Endothelial cell of umbilical vein (primary cell): ENCODE measurements at regions not wholly inside any gene's neighbourhood (a gene's known extent, or its start where the extent isn't known, plus 50 kb on each side); places are given as distances from the start of the nearest gene placed in this dataset.

Experiments
- BruUV-seq: library from RNA; stranded (reverse); fragments of 400-500 nt; replicated peaks from 2 replicates; lab custom pipeline; 2021; lab: Mats Ljungman, UMichigan
- CTCF ChIA-PET: fragments of 300-600, 350-600 bp; sonication (Branson Sonifier 250); formaldehyde crosslinking; loops from one replicate; lab custom pipeline; 2021; ENCODE audit warnings: antibody characterized with exemption, inconsistent platforms; lab: Charles Lee
- POLR2A ChIA-PET: fragments of 300-600, 350-600 bp; sonication (Branson Sonifier 250); formaldehyde crosslinking; loops from one replicate; lab custom pipeline; 2021; ENCODE audit warnings: antibody characterized with exemption, inconsistent platforms; lab: Charles Lee
- DNase-seq: peaks from one replicate; pipeline ENCODE4 v3.0.0-alpha.2; 2011; ENCODE audit warnings: low read depth, low spot score
- FAIRE-seq: peaks from 2 replicates; lab custom pipeline; 2011; peaks lifted over from hg19 to GRCh38; lab: Jason Lieb, UNC
- H2AFZ ChIP-seq: 2 replicates; pipeline ENCODE4 v1.6.0; 2012; ENCODE audit warnings: low read depth, low read length, control low read depth, inconsistent platforms
- H3K27ac ChIP-seq: 2 replicates; pipeline ENCODE4 v1.5.1; 2011; ENCODE audit warnings: low read depth, mild to moderate bottlenecking, control low read depth, low read length, moderate library complexity; ENCODE audit not compliant: insufficient read depth
- H3K27me3 ChIP-seq, 2 experiments: 2 replicates each; pipeline versions ENCODE4 v1.6.0 to v1.6.1; 2011; ENCODE audit warnings: low read length in 2 of 2, mixed read lengths in 1 of 2; ENCODE audit not compliant: control insufficient read depth in 2 of 2, insufficient read depth in 2 of 2
- H3K36me3 ChIP-seq, 2 experiments: 2 replicates in 1 of 2; 3 replicates in 1 of 2; pipeline ENCODE4 v1.5.1; 2011; ENCODE audit warnings: low read length in 2 of 2, mild to moderate bottlenecking in 1 of 2, moderate library complexity in 1 of 2; ENCODE audit not compliant: control insufficient read depth in 2 of 2, insufficient read depth in 2 of 2; ENCODE audit errors: extremely low read depth in 1 of 2
- H3K4me1 ChIP-seq: 3 replicates; pipeline ENCODE4 v1.5.1; 2011; ENCODE audit warnings: mild to moderate bottlenecking, low read length; ENCODE audit not compliant: control insufficient read depth, insufficient read depth; ENCODE audit errors: extremely low read depth
- H3K4me2 ChIP-seq: 2 replicates; pipeline ENCODE4 v1.6.1; 2011; ENCODE audit warnings: low read length, control low read depth, mixed read lengths; ENCODE audit not compliant: insufficient read depth
- H3K4me3 ChIP-seq, 3 experiments: fragments of 200-600 bp in 1 of 3; sonication (generic), shearing (Covaris generic) in 1 of 3; replicated peaks in 1 of 3; 2 replicates each; pipeline ENCODE4 v1.5.1; 2011 to 2016; ENCODE audit warnings: control low read depth in 3 of 3, low read length in 3 of 3, mild to moderate bottlenecking in 2 of 3, inconsistent platforms in 1 of 3, low read depth in 1 of 3, moderate library complexity in 1 of 3; ENCODE audit not compliant: insufficient read depth in 1 of 3
- H3K79me2 ChIP-seq: 2 replicates; pipeline ENCODE4 v1.6.0; 2012; ENCODE audit warnings: low read length, inconsistent platforms; ENCODE audit not compliant: control insufficient read depth, insufficient read depth
- H3K9ac ChIP-seq: replicated peaks from 2 replicates; pipeline ENCODE3; 2011; ENCODE audit warnings: low read length, control low read depth; ENCODE audit not compliant: insufficient read depth; ENCODE audit errors: extremely low read depth
- H3K9me1 ChIP-seq: replicated peaks from 3 replicates; pipeline ENCODE4 v1.6.0; 2011; ENCODE audit warnings: mild to moderate bottlenecking, low read length; ENCODE audit not compliant: control insufficient read depth, insufficient read depth; ENCODE audit errors: extremely low read depth
- H3K9me3 ChIP-seq: replicated peaks from 2 replicates; pipeline ENCODE4 v1.5.1; 2012; ENCODE audit warnings: low read length, inconsistent platforms; ENCODE audit not compliant: control insufficient read depth, insufficient read depth
- H4K20me1 ChIP-seq: replicated peaks from 2 replicates; pipeline ENCODE3; 2011; ENCODE audit warnings: mild to moderate bottlenecking, low read length; ENCODE audit not compliant: control insufficient read depth, insufficient read depth; ENCODE audit errors: extremely low read depth
- EZH2 ChIP-seq: IDR thresholded peaks from 2 replicates; pipeline ENCODE4 v1.6.1; 2012; ENCODE audit warnings: borderline replicate concordance, low read depth, mild to moderate bottlenecking, moderate library complexity, low read length, inconsistent platforms; ENCODE audit not compliant: severe bottlenecking
- FOS ChIP-seq: IDR thresholded peaks from 2 replicates; pipeline ENCODE4 v1.6.1; 2011; ENCODE audit warnings: mild to moderate bottlenecking, low read length, moderate library complexity, borderline replicate concordance; ENCODE audit not compliant: insufficient read depth
- GATA2 ChIP-seq: IDR thresholded peaks from 2 replicates; pipeline ENCODE4 v1.7.0; 2011; ENCODE audit warnings: low read depth, mild to moderate bottlenecking, moderate library complexity, mixed read lengths, low read length; ENCODE audit not compliant: insufficient read length, insufficient read depth
- JUN ChIP-seq: IDR thresholded peaks from 2 replicates; pipeline ENCODE4 v1.6.1; 2011; ENCODE audit warnings: borderline replicate concordance, low read depth; ENCODE audit not compliant: insufficient read length, insufficient read depth
- MYC ChIP-seq: IDR thresholded peaks from one replicate; pipeline ENCODE4 v1.6.1; 2011; ENCODE audit warnings: mild to moderate bottlenecking, low read depth, low read length
- POLR2A ChIP-seq: IDR thresholded peaks from 2 replicates; pipeline ENCODE4 v1.6.1; 2012; ENCODE audit warnings: low read depth, mild to moderate bottlenecking, control low read depth, low read length
- POLR2AphosphoS5 ChIP-seq: IDR thresholded peaks from 2 replicates; pipeline ENCODE4 v1.6.1; 2012; ENCODE audit warnings: low read depth, mild to moderate bottlenecking, control low read depth, low read length, moderate library complexity; ENCODE audit not compliant: insufficient read depth
- dilution Hi-C: fragments of 300-500 bp; cut with MboI; formaldehyde crosslinking; loops from one replicate; pipeline ENCODE4 v1.15.0; 2019; ENCODE audit warnings: low sequenced_read_pairs; ENCODE audit not compliant: extremely low pct_ligation_motif_present
- intact Hi-C: fragments of 100-400 bp; cut with micrococcal nuclease; formaldehyde crosslinking; loops from one replicate; pipeline ENCODE4 v1.10.0; 2022
- TF ChIP-seq, protein P1 (sequence below), 2 donors: IDR thresholded peaks; 1 replicate in 1 of 2; 2 replicates in 1 of 2; pipeline ENCODE4 v1.5.1; 2011; ENCODE audit warnings: low read length in 2 of 2, mild to moderate bottlenecking in 2 of 2, moderate library complexity in 2 of 2, control low read depth in 1 of 2, inconsistent platforms in 1 of 2, low read depth in 1 of 2; ENCODE audit not compliant: insufficient read depth in 1 of 2; ENCODE audit errors: extremely low read depth in 1 of 2
- TF ChIP-seq, protein P2 (sequence below): IDR thresholded peaks from 2 replicates; pipeline ENCODE4 v1.6.1; 2011; ENCODE audit not compliant: insufficient read depth, insufficient read length

DNA sequence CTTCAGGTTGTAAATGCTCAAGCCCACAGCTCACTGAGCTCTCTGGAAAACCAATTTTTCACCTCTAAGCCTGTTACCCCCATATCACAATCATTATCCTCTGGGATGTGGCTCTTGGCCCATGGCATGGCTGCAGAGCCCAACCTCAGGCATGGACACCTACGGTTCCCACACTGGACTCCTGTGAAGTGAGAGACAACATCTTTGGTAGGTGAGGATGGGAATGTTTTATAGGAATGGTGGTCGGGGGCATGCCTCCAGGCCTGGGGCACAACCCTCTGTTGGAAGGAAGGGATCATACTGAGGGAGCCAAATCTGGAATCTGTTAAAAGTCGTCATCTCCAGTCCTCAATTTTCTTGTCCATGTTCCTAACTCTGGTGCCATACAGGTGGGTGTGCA, 179.1 kb downstream of the FOXD2 start:
- POLR2A ChIA-PET = no interaction called here
- Histone ChIP-seq H3K4me3 (no peak overlapping the region), H3K79me2 (no peaks in the 10 kb centered on the region), H3K36me3 (no peaks in the 10 kb centered on the region), H3K9me1 (no peaks in the 10 kb centered on the region), H3K9me3 (no peaks in the 10 kb centered on the region), H4K20me1 (no peaks in the 10 kb centered on the region), H2AFZ (no peak overlapping the region), H3K4me1 (no peaks in the 10 kb centered on the region), H3K9ac (no peak overlapping the region), H3K4me2 (no peak overlapping the region), H3K27me3 (no peaks in the 10 kb centered on the region), H3K27ac (no peak overlapping the region)
- no peak for TF ChIP-seq MYC
- no peak for TF ChIP-seq EZH2
- dilution Hi-C loops = no loop called here
- FAIRE-seq = no peak
- CTCF ChIA-PET = interaction anchor here (1.2 kb wide), 1 partner anchor 109 kb away, joined by 3 read pairs; no protein-coding TSS in a partner anchor
- no peak for DNase-seq
- no TSS peak for BruUV-seq
- intact Hi-C loops = no loop called here

DNA sequence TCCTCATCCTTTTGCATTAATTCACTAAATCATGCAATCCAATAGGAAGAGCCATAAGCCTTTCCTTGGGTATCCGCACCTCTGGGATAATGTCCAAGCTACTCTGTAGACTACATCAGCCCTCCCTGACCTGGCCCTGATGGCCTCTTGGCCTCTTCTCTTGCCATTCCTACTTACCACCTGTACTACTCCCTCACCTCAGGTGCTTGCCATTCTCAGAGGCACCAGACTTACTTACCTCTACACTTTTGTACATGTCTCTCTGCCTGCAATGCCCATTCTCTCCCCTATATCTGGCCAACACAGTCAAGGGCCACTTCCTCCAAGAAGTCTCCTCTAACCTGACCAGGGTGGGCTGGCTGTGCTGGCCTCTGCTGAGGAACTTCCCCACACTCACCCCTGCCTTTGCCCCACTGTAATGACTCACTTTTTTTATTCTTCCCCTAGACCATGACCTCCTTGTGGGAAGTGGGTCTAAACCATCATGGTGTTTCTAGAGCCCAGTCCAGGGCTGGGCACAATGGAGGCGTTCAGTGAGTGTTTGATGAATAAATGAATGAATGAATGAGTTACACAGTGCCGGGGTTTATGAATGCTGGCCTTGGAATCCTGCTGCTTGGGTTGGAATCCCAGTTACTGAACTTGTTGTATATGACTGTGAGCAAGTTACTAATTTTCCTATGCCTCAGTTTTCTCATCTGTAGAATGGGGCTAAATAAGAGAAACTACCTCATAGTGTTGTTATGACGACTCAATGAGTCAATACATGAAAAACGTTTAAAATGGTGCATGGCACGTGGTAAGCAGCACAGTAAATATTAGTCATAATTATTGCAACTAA, 179.8 kb downstream of the FOXD2 start:
- no peaks in the 10 kb centered on the region for H3K9me1 ChIP-seq
- POLR2A ChIA-PET = no interaction called here
- BruUV-seq = no TSS peak

More for the DNA sequence above, 179.8 kb downstream of the FOXD2 start:
- CTCF ChIA-PET = no interaction called here
- FAIRE-seq (no peak), DNase-seq (no peak)
- no peaks in the 10 kb centered on the region for H4K20me1 ChIP-seq
- H2AFZ ChIP-seq = no peak overlapping the region
- H3K27ac ChIP-seq = no peak overlapping the region
- H3K27me3 ChIP-seq = no peaks in the 10 kb centered on the region
- TF ChIP-seq POLR2AphosphoS5 (no peak), FOS (no peak), GATA2 (no peak), POLR2A (no peak), JUN (no peak), EZH2 (no peak)
- TF ChIP-seq, protein P1, sequence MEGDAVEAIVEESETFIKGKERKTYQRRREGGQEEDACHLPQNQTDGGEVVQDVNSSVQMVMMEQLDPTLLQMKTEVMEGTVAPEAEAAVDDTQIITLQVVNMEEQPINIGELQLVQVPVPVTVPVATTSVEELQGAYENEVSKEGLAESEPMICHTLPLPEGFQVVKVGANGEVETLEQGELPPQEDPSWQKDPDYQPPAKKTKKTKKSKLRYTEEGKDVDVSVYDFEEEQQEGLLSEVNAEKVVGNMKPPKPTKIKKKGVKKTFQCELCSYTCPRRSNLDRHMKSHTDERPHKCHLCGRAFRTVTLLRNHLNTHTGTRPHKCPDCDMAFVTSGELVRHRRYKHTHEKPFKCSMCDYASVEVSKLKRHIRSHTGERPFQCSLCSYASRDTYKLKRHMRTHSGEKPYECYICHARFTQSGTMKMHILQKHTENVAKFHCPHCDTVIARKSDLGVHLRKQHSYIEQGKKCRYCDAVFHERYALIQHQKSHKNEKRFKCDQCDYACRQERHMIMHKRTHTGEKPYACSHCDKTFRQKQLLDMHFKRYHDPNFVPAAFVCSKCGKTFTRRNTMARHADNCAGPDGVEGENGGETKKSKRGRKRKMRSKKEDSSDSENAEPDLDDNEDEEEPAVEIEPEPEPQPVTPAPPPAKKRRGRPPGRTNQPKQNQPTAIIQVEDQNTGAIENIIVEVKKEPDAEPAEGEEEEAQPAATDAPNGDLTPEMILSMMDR (IDR thresholded peaks at IDR 0.05; ENCODE audit: extremely low read depth in 1 of 2, insufficient read depth in 1 of 2, low read depth in 1 of 2, low read length in 2 of 2) = no peak
- TF ChIP-seq, protein P2, sequence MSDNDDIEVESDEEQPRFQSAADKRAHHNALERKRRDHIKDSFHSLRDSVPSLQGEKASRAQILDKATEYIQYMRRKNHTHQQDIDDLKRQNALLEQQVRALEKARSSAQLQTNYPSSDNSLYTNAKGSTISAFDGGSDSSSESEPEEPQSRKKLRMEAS = no peak
- no peaks in the 10 kb centered on the region for H3K36me3 ChIP-seq
- dilution Hi-C loops = no loop called here
- H3K9me3 ChIP-seq = no peaks in the 10 kb centered on the region
- no peaks in the 10 kb centered on the region for H3K79me2 ChIP-seq
- no peak overlapping the region for H3K4me3 ChIP-seq
- no peak overlapping the region for H3K9ac ChIP-seq
- no peak overlapping the region for H3K4me2 ChIP-seq
- H3K4me1 ChIP-seq = no peaks in the 10 kb centered on the region
- intact Hi-C loops = no loop called here
